IMR-90 (cell line): ENCODE measurements at regions not wholly inside any gene's neighbourhood (a gene's known extent, or its start where the extent isn't known, plus 50 kb on each side); places are given as distances from the start of the nearest gene placed in this dataset.

Experiments
- ATAC-seq: fragments of 200-7000 bp; cut with Tn5 transposase; 2 replicates; pipeline ENCODE4 v1.9.1; 2020; ENCODE audit warnings: low read depth, mild to moderate bottlenecking, moderate library complexity
- BruUV-seq: library from RNA; stranded (reverse); fragments of 400-500 nt; replicated peaks from 2 replicates; lab custom pipeline; 2021; lab: Mats Ljungman, UMichigan
- CTCF ChIA-PET: fragments of 300-600 bp; formaldehyde crosslinking; extraction: SDS; loops from one replicate; lab custom pipeline; 2021; ENCODE audit warnings: antibody characterized with exemption; lab: Yijun Ruan, JAX
- POLR2A ChIA-PET: fragments of 300-600 bp; sonication (Branson Sonifier 250); formaldehyde crosslinking; loops from one replicate; lab custom pipeline; 2022; ENCODE audit warnings: antibody characterized with exemption; ENCODE audit not compliant: unreplicated experiment; lab: Charles Lee
- DNase-seq: peaks from one replicate; pipeline ENCODE4 v3.0.0; 2013
- H2AFZ ChIP-seq: replicated peaks from 2 replicates; pipeline ENCODE3; 2013; ENCODE audit warnings: low read length, mild to moderate bottlenecking; ENCODE audit not compliant: poor library complexity
- H2AK5ac ChIP-seq: 2 replicates; pipeline ENCODE4 v1.6.1; 2013; ENCODE audit warnings: low read depth, low read length, inconsistent platforms
- H2AK9ac ChIP-seq: replicated peaks from 2 replicates; pipeline ENCODE3; 2013; ENCODE audit warnings: mild to moderate bottlenecking, low read depth, low read length, moderate library complexity; ENCODE audit not compliant: poor library complexity
- H2BK120ac ChIP-seq: 2 replicates; pipeline ENCODE4 v1.6.1; 2013; ENCODE audit warnings: low read depth, low read length, inconsistent platforms
- H2BK15ac ChIP-seq: 3 replicates; pipeline ENCODE4 v1.6.1; 2013; ENCODE audit warnings: low read depth, low read length, inconsistent platforms
- H2BK20ac ChIP-seq: 2 replicates; pipeline ENCODE4 v1.6.1; 2013; ENCODE audit warnings: low read depth, mild to moderate bottlenecking, inconsistent platforms, low read length, moderate library complexity
- H2BK5ac ChIP-seq: 2 replicates; pipeline ENCODE4 v1.6.1; 2013; ENCODE audit warnings: mild to moderate bottlenecking, low read depth, low read length, inconsistent platforms; ENCODE audit not compliant: poor library complexity, severe bottlenecking
- H3K14ac ChIP-seq: replicated peaks from 2 replicates; pipeline ENCODE4 v1.6.1; 2013; ENCODE audit warnings: low read depth, low read length, inconsistent platforms
- H3K18ac ChIP-seq: 2 replicates; pipeline ENCODE4 v1.6.1; 2013; ENCODE audit warnings: low read depth, low read length, control low read depth
- H3K23ac ChIP-seq: 2 replicates; pipeline ENCODE4 v1.6.1; 2013; ENCODE audit warnings: low read depth, low read length, inconsistent platforms
- H3K27ac ChIP-seq: 2 replicates; pipeline ENCODE4 v1.5.1; 2013; ENCODE audit warnings: mild to moderate bottlenecking, control low read depth, low read length; ENCODE audit not compliant: insufficient read depth
- H3K27me3 ChIP-seq: 2 replicates; pipeline ENCODE4 v1.6.1; 2013; ENCODE audit warnings: low read length; ENCODE audit not compliant: control insufficient read depth, insufficient read depth
- H3K36me3 ChIP-seq: 2 replicates; pipeline ENCODE4 v1.6.1; 2013; ENCODE audit warnings: low read length, mixed read lengths; ENCODE audit not compliant: control insufficient read depth, insufficient read depth
- H3K4ac ChIP-seq: 2 replicates; pipeline ENCODE4 v1.6.1; 2013; ENCODE audit warnings: low read depth, low read length, inconsistent platforms
- H3K4me1 ChIP-seq: 2 replicates; pipeline ENCODE4 v1.6.1; 2013; ENCODE audit warnings: low read length, mixed read lengths; ENCODE audit not compliant: control insufficient read depth, insufficient read depth
- H3K4me2 ChIP-seq: 2 replicates; pipeline ENCODE4 v1.6.1; 2013; ENCODE audit warnings: low read depth, mild to moderate bottlenecking, control low read depth, low read length, moderate library complexity
- H3K4me3 ChIP-seq: 2 replicates; pipeline ENCODE4 v1.5.1; 2013; ENCODE audit warnings: low read depth, mild to moderate bottlenecking, control low read depth, low read length, moderate library complexity; ENCODE audit not compliant: insufficient read depth
- H3K56ac ChIP-seq: 2 replicates; pipeline ENCODE4 v1.6.1; 2013; ENCODE audit warnings: low read length, inconsistent platforms; ENCODE audit not compliant: insufficient read depth; ENCODE audit errors: extremely low read depth
- H3K79me1 ChIP-seq, 2 experiments: 2 replicates each; pipeline ENCODE4 v1.6.1; 2013; ENCODE audit warnings: low read length in 2 of 2, inconsistent platforms in 1 of 2, low read depth in 1 of 2
- H3K9ac ChIP-seq: 2 replicates; pipeline ENCODE4 v1.6.1; 2013; ENCODE audit warnings: low read depth, low read length, control low read depth
- H3K9me1 ChIP-seq: 2 replicates; pipeline ENCODE4 v1.6.1; 2013; ENCODE audit warnings: low read length, inconsistent platforms; ENCODE audit not compliant: insufficient read depth
- H3K9me3 ChIP-seq: 2 replicates; pipeline ENCODE4 v1.6.1; 2013; ENCODE audit warnings: low read length; ENCODE audit not compliant: control insufficient read depth, insufficient read depth
- H4K20me1 ChIP-seq: 2 replicates; pipeline ENCODE4 v1.6.1; 2013; ENCODE audit warnings: low read length, inconsistent platforms; ENCODE audit not compliant: insufficient read depth
- H4K5ac ChIP-seq: 2 replicates; pipeline ENCODE4 v1.6.1; 2013; ENCODE audit warnings: mild to moderate bottlenecking, low read depth, low read length, control low read depth
- H4K8ac ChIP-seq, 2 experiments: 2 replicates each; pipeline ENCODE4 v1.6.1; 2013; ENCODE audit warnings: low read depth in 2 of 2, low read length in 2 of 2, control low read depth in 1 of 2, inconsistent platforms in 1 of 2
- H4K91ac ChIP-seq: 2 replicates; pipeline ENCODE4 v1.6.1; 2013; ENCODE audit warnings: low read depth, low read length, inconsistent platforms; ENCODE audit not compliant: insufficient read depth
- BHLHE40 ChIP-seq: fragments of 150-350 bp; IDR thresholded peaks from 2 replicates; pipeline ENCODE4 v1.6.1; 2016; ENCODE audit warnings: mild to moderate bottlenecking, low read depth, low read length
- CEBPB ChIP-seq: IDR thresholded peaks from 2 replicates; pipeline ENCODE4 v1.6.1; 2012; ENCODE audit warnings: low read depth, low read length, improper control_type of control experiment
- MAFK ChIP-seq: IDR thresholded peaks from 2 replicates; pipeline ENCODE4 v1.6.1; 2012; ENCODE audit warnings: low read depth, low read length, improper control_type of control experiment
- MAZ ChIP-seq: IDR thresholded peaks from 2 replicates; pipeline ENCODE4 v1.6.1; 2012; ENCODE audit warnings: low read depth, mild to moderate bottlenecking, low read length, improper control_type of control experiment, moderate library complexity, borderline replicate concordance
- MXI1 ChIP-seq: IDR thresholded peaks from 2 replicates; pipeline ENCODE4 v1.6.1; 2012; ENCODE audit warnings: low read depth, mild to moderate bottlenecking, low read length, moderate library complexity, borderline replicate concordance
- POLR2A ChIP-seq: IDR thresholded peaks from 2 replicates; pipeline ENCODE4 v1.6.1; 2012; ENCODE audit warnings: mild to moderate bottlenecking, low read depth, low read length
- RAD21 ChIP-seq: IDR thresholded peaks from 2 replicates; pipeline ENCODE4 v1.6.1; 2012; ENCODE audit warnings: low read length, improper control_type of control experiment
- RCOR1 ChIP-seq: IDR thresholded peaks from 2 replicates; pipeline ENCODE4 v1.6.1; 2012; ENCODE audit warnings: mild to moderate bottlenecking, low read length, improper control_type of control experiment; ENCODE audit not compliant: insufficient replicate concordance
- SMC3 ChIP-seq: fragments of 150-350 bp; IDR thresholded peaks from 2 replicates; pipeline ENCODE4 v1.6.1; 2016; ENCODE audit warnings: low read depth, mild to moderate bottlenecking, antibody characterized with exemption, low read length, moderate library complexity
- WGBS, 2 experiments: methylation state at CpG; one replicate each; pipeline versions ENCODE4 v1.1.5 to v1.1.7; 2013; ENCODE audit warnings: missing lambda C conversion rate in 2 of 2; ENCODE audit not compliant: insufficient read length in 1 of 2; ENCODE audit errors: extremely low coverage in 2 of 2; 5-methylcytosine and 5-hydroxymethylcytosine counted together
- dilution Hi-C: fragments of 300-500 bp; cut with HindIII; formaldehyde crosslinking; loops from one replicate; pipeline ENCODE4 v1.14.3; 2018; ENCODE audit warnings: low sequenced_read_pairs; ENCODE audit not compliant: unreplicated experiment
- in situ Hi-C: fragments of 300-500 bp; cut with MboI; formaldehyde crosslinking; loops from 3 replicates; pipeline ENCODE4 v1.14.3; 2019; ENCODE audit warnings: low sequenced_read_pairs, inconsistent platforms, mixed read lengths
- intact Hi-C: fragments of 100-400 bp; cut with micrococcal nuclease; formaldehyde crosslinking; loops from 2 replicates; pipeline ENCODE4 v1.10.0; 2022
- TF ChIP-seq, protein P1 (sequence below): fragments of 150-350 bp; IDR thresholded peaks from 2 replicates; pipeline ENCODE4 v1.6.1; 2017; ENCODE audit warnings: mild to moderate bottlenecking, antibody characterized with exemption, low read length, low read depth
- TF ChIP-seq, protein P2 (sequence below): conservative IDR thresholded peaks from 2 replicates; pipeline ENCODE4 v1.5.1; 2012; ENCODE audit warnings: mild to moderate bottlenecking, low read depth, low read length, improper control_type of control experiment
- TF ChIP-seq, protein P3 (sequence below): fragments of 150-350 bp; IDR thresholded peaks from 2 replicates; pipeline ENCODE4 v1.6.1; 2016; ENCODE audit warnings: low read depth, mild to moderate bottlenecking, low read length, moderate library complexity, borderline replicate concordance

DNA sequence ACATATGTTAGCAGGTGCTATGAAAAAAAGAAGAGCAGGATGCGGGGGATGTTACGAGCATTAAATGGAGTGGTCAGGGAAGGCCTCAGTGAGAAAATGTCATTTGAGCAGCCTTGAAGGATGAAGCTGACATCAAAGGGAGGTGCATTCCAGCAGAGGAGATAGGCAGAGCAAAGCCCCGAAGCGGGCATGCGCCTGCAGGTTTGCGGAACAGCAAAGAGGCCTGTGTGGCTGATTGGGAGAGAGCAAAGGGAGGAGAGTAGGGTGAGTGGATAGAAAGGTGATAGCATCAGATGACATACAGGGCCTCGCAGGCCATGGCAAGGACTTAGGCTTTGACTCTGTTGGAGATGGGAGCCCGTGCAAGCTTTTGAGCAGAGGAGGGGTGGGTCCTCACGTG is 95.4 kb upstream of the GPR50 start:
- intact Hi-C loops = loop anchor here (5.0 kb wide), 1 partner anchor 389 kb away; the partner anchor contains the start of gene MTMR1
- H3K23ac ChIP-seq = no peak overlapping the region
- POLR2A ChIA-PET = no interaction called here
- H2AK5ac ChIP-seq = no peak overlapping the region
- no peak overlapping the region for H3K27ac ChIP-seq
- H2AFZ ChIP-seq = no peak overlapping the region
- H3K9ac ChIP-seq = no peak overlapping the region
- no peaks in the 10 kb centered on the region for H3K79me1 ChIP-seq
- H3K14ac ChIP-seq = no peak overlapping the region
- H2BK120ac ChIP-seq = no peak overlapping the region
- H3K4me1 ChIP-seq = no peaks in the 10 kb centered on the region; the same call in 1 of the 2 replicates
- CTCF ChIA-PET = interaction anchor here (1.7 to 3.4 kb wide), 4 partner anchors 11 to 309 kb away, joined by 5 to 33 read pairs (median 8); no protein-coding TSS in a partner anchor
- no peak overlapping the region for H3K4me3 ChIP-seq
- H3K9me1 ChIP-seq = no peaks in the 10 kb centered on the region
- H4K20me1 ChIP-seq = no peaks in the 10 kb centered on the region
- H3K18ac ChIP-seq = no peak overlapping the region
- H3K4ac ChIP-seq = no peak overlapping the region
- in situ Hi-C loops = no loop called here
- H2AK9ac ChIP-seq = no peak overlapping the region
- no peak overlapping the region for H4K91ac ChIP-seq
- TF ChIP-seq POLR2A (no peak), MAZ (no peak), SMC3 (no peak), RCOR1 (no peak), MXI1 (no peak), BHLHE40 (no peak), CEBPB (no peak), RAD21 (no peak), MAFK (no peak)
- TF ChIP-seq, protein P1, sequence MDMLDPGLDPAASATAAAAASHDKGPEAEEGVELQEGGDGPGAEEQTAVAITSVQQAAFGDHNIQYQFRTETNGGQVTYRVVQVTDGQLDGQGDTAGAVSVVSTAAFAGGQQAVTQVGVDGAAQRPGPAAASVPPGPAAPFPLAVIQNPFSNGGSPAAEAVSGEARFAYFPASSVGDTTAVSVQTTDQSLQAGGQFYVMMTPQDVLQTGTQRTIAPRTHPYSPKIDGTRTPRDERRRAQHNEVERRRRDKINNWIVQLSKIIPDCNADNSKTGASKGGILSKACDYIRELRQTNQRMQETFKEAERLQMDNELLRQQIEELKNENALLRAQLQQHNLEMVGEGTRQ = no peak
- TF ChIP-seq, protein P2, sequence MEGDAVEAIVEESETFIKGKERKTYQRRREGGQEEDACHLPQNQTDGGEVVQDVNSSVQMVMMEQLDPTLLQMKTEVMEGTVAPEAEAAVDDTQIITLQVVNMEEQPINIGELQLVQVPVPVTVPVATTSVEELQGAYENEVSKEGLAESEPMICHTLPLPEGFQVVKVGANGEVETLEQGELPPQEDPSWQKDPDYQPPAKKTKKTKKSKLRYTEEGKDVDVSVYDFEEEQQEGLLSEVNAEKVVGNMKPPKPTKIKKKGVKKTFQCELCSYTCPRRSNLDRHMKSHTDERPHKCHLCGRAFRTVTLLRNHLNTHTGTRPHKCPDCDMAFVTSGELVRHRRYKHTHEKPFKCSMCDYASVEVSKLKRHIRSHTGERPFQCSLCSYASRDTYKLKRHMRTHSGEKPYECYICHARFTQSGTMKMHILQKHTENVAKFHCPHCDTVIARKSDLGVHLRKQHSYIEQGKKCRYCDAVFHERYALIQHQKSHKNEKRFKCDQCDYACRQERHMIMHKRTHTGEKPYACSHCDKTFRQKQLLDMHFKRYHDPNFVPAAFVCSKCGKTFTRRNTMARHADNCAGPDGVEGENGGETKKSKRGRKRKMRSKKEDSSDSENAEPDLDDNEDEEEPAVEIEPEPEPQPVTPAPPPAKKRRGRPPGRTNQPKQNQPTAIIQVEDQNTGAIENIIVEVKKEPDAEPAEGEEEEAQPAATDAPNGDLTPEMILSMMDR = no peak
- TF ChIP-seq, protein P3, sequence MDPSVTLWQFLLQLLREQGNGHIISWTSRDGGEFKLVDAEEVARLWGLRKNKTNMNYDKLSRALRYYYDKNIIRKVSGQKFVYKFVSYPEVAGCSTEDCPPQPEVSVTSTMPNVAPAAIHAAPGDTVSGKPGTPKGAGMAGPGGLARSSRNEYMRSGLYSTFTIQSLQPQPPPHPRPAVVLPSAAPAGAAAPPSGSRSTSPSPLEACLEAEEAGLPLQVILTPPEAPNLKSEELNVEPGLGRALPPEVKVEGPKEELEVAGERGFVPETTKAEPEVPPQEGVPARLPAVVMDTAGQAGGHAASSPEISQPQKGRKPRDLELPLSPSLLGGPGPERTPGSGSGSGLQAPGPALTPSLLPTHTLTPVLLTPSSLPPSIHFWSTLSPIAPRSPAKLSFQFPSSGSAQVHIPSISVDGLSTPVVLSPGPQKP = no peak
- WGBS, 2 experiments = 55% methylated on average over 7 of the region's 9 CpGs; no CpG with 5 or more reads in 1 of the 2 experiments
- BruUV-seq = no TSS peak
- no peak overlapping the region for H2BK5ac ChIP-seq
- no peak overlapping the region for H2BK15ac ChIP-seq
- ATAC-seq (no peak), DNase-seq (no peak)
- no peak overlapping the region for H2BK20ac ChIP-seq
- dilution Hi-C loops = no loop called here
- no peaks in the 10 kb centered on the region; the same call in 1 of the 2 replicates for H3K9me3 ChIP-seq
- no peak overlapping the region for H3K56ac ChIP-seq
- H4K5ac ChIP-seq = no peak overlapping the region
- H4K8ac ChIP-seq = no peak overlapping the region
- H3K36me3 ChIP-seq = no peaks in the 10 kb centered on the region
- peaks cover 2% of the 10 kb centered on the region for H3K27me3 ChIP-seq
- no peak overlapping the region for H3K4me2 ChIP-seq
